ENCODE measurements at regions not wholly inside any gene's neighbourhood (a gene's known extent, or its start where the extent isn't known, plus 50 kb on each side); places are given as distances from the start of the nearest gene placed in this dataset.
"Not testable (repeated sequence)": the region's sequence is repeated elsewhere in the genome, so short reads cannot be mapped to it uniquely, and the experiment has no call there.

- Histone ChIP-seq H3K36me3 (no peaks in the 10 kb centered on the region), H3K27me3 (no peaks in the 10 kb centered on the region), H3K4me3 (no peak overlapping the region), H3K4me1 (ENCODE audit: low read depth) (peaks cover 6% of the 10 kb centered on the region), H3K27ac (no peak overlapping the region), H3K9me3 (ENCODE audit: low read depth) (no peaks in the 10 kb centered on the region)
- no peak for TF ChIP-seq CTCF (IDR thresholded peaks at IDR 0.05; ENCODE audit: low read depth, low read length)
- DNase-seq (ENCODE audit: low read depth in 1 of 2, low spot score in 1 of 2), result peak in 1 of 2 donors; percentile 73
These were observed 383.9 kb downstream of the MAT2B start for GRCh38 chr5:163889369-163889768.

GRCh38 chr5:163890261-163890660 is 384.8 kb downstream of the MAT2B start:
- no peak overlapping the region for H3K27ac ChIP-seq
- H3K4me3 ChIP-seq, result no peak overlapping the region
- H3K9me3 ChIP-seq (ENCODE audit: low read depth), result no peaks in the 10 kb centered on the region
- no peak for TF ChIP-seq CTCF (IDR thresholded peaks at IDR 0.05; ENCODE audit: low read depth, low read length)
- no peak for DNase-seq (ENCODE audit: low read depth in 1 of 2, low spot score in 1 of 2)
- H3K36me3 ChIP-seq, result no peaks in the 10 kb centered on the region
- peaks cover 6% of the 10 kb centered on the region for H3K4me1 ChIP-seq (ENCODE audit: low read depth)
- H3K27me3 ChIP-seq, result no peaks in the 10 kb centered on the region

GRCh38 chr5:163893281-163893680 is 387.9 kb downstream of the MAT2B start:
- TF ChIP-seq CTCF (IDR thresholded peaks at IDR 0.05; ENCODE audit: low read depth, low read length), result no peak
- Histone ChIP-seq H3K27ac (no peak overlapping the region), H3K36me3 (no peaks in the 10 kb centered on the region), H3K4me1 (ENCODE audit: low read depth) (peaks cover 6% of the 10 kb centered on the region), H3K4me3 (no peak overlapping the region), H3K9me3 (ENCODE audit: low read depth) (no peaks in the 10 kb centered on the region), H3K27me3 (no peaks in the 10 kb centered on the region)
- peak in 1 of 2 donors; percentile 30 for DNase-seq (ENCODE audit: low read depth in 1 of 2, low spot score in 1 of 2)

- Histone ChIP-seq H3K27ac (no peak overlapping the region), H3K4me3 (no peak overlapping the region), H3K4me1 (ENCODE audit: low read depth) (no peaks in the 10 kb centered on the region), H3K27me3 (no peaks in the 10 kb centered on the region), H3K36me3 (no peaks in the 10 kb centered on the region), H3K9me3 (ENCODE audit: low read depth) (no peaks in the 10 kb centered on the region)
- TF ChIP-seq CTCF (IDR thresholded peaks at IDR 0.05; ENCODE audit: low read depth, low read length), result no peak
- peak in 1 of 2 donors; percentile 54 for DNase-seq (ENCODE audit: low read depth in 1 of 2, low spot score in 1 of 2)
These were observed 389.2 kb downstream of the MAT2B start for GRCh38 chr5:163894645-163895044.

GRCh38 chr5:163898873-163899272 is 393.5 kb downstream of the MAT2B start:
- no peaks in the 10 kb centered on the region for H3K4me1 ChIP-seq (ENCODE audit: low read depth)
- H3K4me3 ChIP-seq, result no peak overlapping the region
- H3K9me3 ChIP-seq (ENCODE audit: low read depth), result no peaks in the 10 kb centered on the region
- no peaks in the 10 kb centered on the region for H3K36me3 ChIP-seq
- H3K27me3 ChIP-seq, result no peaks in the 10 kb centered on the region
- TF ChIP-seq CTCF (IDR thresholded peaks at IDR 0.05; ENCODE audit: low read depth, low read length), result no peak
- no peak overlapping the region for H3K27ac ChIP-seq
- no peak for DNase-seq (ENCODE audit: low read depth in 1 of 2, low spot score in 1 of 2)

- not testable (repeated sequence) for DNase-seq (ENCODE audit: low read depth in 1 of 2, low spot score in 1 of 2); H3K4me1 ChIP-seq (ENCODE audit: low read depth); H3K27ac ChIP-seq; H3K27me3 ChIP-seq; H3K36me3 ChIP-seq; H3K9me3 ChIP-seq (ENCODE audit: low read depth); H3K4me3 ChIP-seq
These were observed 402.4 kb downstream of the MAT2B start for GRCh38 chr5:163907783-163908182.

Measured in cardiac muscle cell (in vitro differentiated cells and primary cell).